HG03558 (cell line): ENCODE measurements at regions not wholly inside any gene's neighbourhood (a gene's known extent, or its start where the extent isn't known, plus 50 kb on each side); places are given as distances from the start of the nearest gene placed in this dataset.

Experiments used
- ATAC-seq: cut with Tn5 transposase; IDR thresholded peaks from one replicate; pipeline ENCODE4 v1.9.1; 2021; ENCODE audit warnings: moderate number of reproducible peaks; ENCODE audit not compliant: unreplicated experiment; ENCODE audit errors: extremely low read depth

DNA sequence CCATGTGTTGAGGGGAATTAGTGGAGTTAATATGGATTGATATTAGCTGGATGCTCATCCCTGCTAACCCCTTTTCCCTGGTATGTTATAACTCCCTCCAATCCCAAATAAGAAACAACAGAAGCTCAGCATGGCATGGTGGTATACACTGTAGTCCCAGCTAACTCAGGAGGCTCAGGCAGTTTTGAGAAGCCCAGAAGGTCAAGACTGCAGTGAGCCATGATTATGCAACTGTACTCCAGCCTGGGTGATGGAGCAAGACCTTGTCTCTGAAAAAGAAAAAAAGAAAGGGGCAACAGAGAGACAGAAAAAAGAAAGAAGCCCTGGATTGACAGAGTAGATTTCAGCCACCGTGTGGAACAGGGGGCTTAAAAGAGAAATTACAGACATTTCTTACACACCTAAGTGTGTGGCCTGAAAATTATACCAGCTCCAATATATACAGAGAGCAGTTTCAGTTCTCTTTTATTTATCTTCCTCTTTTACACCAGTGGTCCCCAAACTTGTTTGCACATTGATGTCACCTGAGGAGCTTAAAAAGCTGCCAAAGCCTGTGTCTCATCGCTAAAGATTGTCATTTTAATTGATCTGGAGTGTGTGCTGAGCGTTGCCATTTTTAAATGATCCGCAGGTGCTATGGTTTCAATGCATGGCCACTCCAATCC is 203.6 kb downstream of the UBE2E3 start:
- peak; percentile 98 for ATAC-seq

DNA sequence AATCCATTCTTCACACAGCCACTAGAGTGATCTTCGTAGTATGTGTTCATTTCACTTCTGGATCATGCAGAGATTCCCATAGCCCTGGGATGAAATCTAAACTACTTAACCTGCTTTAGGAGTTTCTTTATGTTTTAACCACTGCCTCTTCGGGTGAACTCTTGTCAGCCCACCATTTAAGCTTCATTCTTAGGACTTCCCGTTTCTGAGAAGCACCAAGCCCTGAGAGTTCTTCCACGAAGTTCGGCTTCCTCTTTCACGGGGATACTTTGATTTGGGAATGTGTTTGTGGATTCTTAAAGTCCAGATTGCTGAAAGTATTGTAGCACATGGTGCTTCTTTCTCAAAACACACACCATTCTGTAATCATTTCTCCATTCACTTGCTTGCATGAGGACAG is 205.0 kb downstream of the UBE2E3 start:
- ATAC-seq: no peak

GRCh38 chr2:181185948-181186347 is 205.5 kb downstream of the UBE2E3 start:
- ATAC-seq: no peak

DNA sequence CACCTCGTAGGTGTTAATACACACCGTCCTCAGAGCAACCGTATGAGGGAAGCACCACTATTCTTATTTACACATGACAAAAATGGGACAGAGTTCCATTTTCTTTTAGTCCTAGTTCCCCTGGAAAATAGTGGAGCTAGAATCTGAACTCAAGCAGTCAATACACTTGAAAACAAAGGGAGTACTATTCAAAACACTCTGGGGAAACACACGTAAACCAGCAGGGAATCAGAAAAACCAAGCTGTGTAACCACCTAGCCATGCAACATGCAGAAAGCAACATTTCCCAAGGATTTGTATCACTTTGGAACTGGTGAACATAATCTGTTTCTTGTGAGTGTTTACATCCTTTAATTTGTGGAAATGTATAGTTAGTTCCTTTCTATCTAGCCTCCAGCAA is 208.2 kb downstream of the UBE2E3 start:
- no peak for ATAC-seq

DNA sequence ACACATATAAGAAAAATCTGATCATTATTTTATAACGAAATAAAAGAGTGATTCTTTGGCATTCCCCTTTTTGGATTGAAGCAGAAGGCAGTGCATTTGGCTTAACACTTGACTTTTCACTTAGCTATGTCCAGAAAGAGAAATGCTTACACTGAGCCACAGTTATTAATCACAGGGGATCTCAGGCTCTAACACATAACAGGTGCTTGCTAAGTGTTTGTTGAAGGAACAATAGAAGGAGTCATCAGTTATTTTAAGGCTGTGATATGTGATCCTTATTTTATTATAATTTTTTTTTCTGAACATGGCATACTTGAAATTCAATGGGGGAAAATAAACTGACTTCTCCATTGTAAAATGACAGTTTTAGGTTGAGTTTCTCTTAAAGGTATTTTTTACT is 209.5 kb downstream of the UBE2E3 start:
- ATAC-seq: no peak

- ATAC-seq: no peak
These were observed 210.3 kb downstream of the UBE2E3 start for GRCh38 chr2:181190711-181191110.

DNA sequence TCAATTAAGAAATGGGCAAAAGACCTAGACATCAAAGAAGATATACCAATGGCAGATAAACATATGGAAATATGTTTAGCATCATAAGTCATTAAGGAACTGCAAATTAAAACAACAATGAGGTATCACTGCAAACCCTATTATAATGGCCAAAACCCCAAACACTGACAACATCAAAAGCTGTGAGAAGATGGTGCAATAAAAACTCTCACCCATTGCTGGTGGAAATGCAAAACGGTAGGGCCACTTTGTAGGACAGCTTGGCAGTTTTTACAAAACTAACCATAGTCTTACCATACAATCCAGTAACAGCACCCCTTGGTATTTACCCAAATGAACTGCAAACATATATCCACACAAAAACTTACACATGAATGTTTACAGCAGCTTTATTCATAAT is 213.1 kb downstream of the UBE2E3 start:
- ATAC-seq: no peak

GRCh38 chr2:181196401-181196800 is 216.0 kb downstream of the UBE2E3 start:
- ATAC-seq: no peak

GRCh38 chr2:181197140-181197760 is 216.8 kb downstream of the UBE2E3 start:
- no peak for ATAC-seq

- ATAC-seq: no peak
These were observed 217.9 kb downstream of the UBE2E3 start for GRCh38 chr2:181198183-181198864.

DNA sequence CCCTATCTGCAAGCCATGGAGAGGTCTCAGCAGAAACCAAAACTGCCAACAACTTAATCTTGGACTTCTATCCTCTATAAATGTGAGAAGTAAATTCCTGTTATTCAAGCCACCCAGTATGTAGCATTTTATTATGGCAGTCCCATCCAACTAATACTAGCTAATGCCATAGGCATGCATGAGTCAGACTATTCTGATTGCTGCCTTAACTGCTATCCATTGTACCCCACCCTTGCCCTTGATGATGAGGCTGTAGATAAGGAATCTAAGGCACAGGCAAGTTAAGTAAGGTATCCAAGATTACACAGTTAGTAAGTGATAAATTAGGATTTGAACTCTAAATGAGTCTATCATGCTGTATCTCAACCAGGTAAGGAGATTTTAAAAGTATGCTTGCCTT is 223.0 kb downstream of the UBE2E3 start:
- ATAC-seq: no peak

DNA sequence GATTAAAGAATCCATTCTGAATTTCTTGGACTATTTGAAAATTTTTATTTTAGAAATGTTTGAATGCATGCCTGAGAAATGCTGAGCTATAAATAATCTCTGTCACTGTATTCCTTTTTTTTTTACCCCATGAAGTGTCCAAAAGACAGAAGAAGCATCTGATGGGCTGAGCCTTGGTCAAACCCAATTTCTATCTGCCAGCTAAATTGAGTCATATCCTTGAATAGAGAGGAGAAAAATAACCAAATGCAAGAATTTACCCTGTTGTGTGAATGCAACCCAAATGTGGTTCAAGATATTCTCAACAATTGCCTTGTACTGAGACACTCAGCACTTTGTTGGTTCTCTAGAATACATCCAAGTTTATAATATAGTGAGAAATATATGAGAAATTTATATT is 223.5 kb downstream of the UBE2E3 start:
- ATAC-seq: no peak

DNA sequence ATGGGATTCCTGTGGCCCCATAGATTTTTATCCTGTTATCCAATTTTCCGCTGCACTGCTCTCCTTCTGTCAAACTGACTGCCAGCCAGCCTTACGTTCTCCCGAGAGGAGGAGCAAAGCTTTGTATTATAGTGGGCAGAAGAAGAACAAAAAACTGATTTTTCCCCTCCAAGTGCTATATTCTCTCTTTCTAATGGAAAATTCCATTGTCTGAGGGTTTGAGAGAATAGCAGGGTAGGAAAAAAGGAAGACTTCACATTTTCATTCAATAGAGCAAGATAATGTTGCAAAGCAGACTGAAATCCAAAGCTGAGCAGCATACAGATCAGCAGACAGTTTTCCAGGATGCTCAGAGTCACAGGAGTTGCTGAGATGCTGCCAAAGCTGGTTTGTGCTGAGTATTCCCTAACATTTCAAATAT is 238.0 kb downstream of the UBE2E3 start:
- no peak for ATAC-seq

DNA sequence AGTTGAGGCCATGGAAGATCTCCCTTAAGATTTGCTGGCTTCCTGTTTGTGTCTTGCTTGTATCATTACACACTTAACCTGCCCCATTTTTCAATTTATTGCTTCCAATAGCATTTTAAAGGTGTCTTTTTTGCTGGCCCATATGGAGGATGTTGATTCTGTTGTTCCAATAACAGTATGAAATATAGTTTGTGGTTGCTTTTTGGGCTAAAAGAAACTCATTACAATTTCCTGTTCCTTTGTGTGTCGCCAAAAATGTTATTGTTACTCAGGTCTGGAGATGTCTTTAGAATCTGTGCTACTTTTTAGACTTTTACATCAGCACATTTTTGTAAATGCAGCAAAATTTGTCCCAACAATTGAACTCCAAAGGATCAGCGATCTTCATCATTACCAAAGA is 234.0 kb upstream of the ITGA4 start:
- no peak for ATAC-seq

DNA sequence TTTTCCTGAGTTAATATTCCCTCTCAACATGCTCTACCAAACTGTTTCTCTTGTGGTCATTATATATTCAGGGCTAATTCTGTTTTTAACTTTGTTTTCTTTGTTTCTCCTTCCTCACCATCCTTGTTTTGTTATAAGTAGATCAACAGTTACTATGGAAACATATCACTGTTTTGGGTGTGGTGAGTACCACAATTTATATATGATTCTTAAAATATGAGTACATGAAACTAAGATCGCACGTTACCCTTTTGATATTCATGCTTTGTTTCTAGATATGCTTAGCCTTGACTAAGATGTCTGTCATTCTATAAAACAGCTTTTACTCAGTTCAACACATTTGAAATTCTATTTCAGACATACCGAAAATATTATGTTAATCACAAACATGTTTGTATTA is 232.3 kb upstream of the ITGA4 start:
- no peak for ATAC-seq

- no peak for ATAC-seq
These were observed 228.5 kb upstream of the ITGA4 start for GRCh38 chr2:181228661-181229060.

DNA sequence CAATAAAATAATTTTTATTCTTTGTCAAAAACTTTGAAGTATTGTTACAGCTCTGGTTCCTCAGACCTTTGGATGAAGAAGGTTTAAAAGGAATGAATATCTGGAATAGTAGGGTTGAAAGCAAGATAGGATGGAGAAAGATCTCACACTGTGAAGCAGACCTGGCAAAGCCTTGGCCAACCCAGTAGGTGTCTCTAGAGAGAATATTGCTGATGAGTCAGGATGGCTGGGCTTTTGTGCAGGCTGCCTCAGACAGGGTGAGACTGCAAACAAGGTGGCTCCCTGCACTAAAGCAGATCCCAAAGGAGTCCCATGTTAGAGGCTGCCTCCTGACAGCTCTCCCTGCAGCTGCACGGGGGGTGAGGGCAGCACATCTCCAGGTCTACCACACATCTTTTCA is 226.0 kb upstream of the ITGA4 start:
- no peak for ATAC-seq

- no peak for ATAC-seq
These were observed 225.1 kb upstream of the ITGA4 start for GRCh38 chr2:181231886-181232621.

GRCh38 chr2:181234487-181234891 is 222.7 kb upstream of the ITGA4 start:
- no peak for ATAC-seq

GRCh38 chr2:181235011-181235410 is 222.2 kb upstream of the ITGA4 start:
- no peak for ATAC-seq
